ENCODE measurements at regions not wholly inside any gene's neighbourhood (a gene's known extent, or its start where the extent isn't known, plus 50 kb on each side); places are given as distances from the start of the nearest gene placed in this dataset.
A peak's percentile ranks its signal among the peaks of the same experiment; 100 is the strongest.

DNA sequence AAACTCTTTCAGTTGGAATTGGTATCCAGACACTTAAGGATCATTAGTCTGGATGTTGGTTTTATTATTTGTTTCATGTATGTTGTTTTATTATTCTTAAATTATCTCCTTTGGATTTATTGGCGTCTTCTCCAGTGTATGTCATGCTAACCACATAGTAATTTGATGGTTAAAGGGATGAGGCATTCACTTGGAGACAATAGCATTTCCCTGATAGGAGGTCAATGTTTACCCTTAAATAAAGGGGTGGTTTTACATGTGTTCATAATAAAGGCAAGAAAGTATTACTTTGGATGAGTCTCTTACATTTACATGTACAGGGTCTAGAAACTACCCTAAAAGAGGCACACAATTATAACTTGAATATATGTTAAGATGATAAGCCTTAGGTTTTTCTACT lies 51.2 kb upstream of the RNF144B start:
- H3K9me3 ChIP-seq (ENCODE audit: severe bottlenecking): no peaks in the 10 kb centered on the region

DNA sequence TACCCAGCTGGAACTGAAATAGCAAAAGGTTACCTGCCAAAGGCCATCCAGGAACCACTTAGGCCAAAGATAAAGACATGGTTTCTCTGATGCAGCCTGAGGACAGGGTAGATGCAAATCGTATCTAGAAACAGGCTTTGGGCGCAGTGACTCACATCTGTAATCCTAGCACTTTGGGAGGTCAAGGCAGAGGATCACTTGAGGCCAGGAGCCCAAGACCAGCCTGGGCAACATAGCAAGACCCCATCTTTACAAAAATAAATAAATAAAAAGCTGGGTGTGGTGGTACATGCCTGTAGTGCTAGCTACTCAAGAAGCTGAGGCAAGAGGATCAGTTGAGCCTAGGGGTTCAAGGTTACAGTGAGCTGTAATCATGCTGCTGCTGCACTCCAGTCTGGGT lies 52.9 kb upstream of the RNF144B start:
- DNase-seq (ENCODE audit: low spot score): no peak
- no peak for ATAC-seq (ENCODE audit: low read depth)
- Histone ChIP-seq H3K27ac (ENCODE audit: poor library complexity, severe bottlenecking) (no peak overlapping the region), H3K4me3 (ENCODE audit: severe bottlenecking) (no peak overlapping the region), H3K36me3 (ENCODE audit: low read depth) (no peaks in the 10 kb centered on the region), H3K27me3 (ENCODE audit: insufficient read depth, poor library complexity, severe bottlenecking) (no peaks in the 10 kb centered on the region), H3K4me1 (ENCODE audit: insufficient read depth, poor library complexity, severe bottlenecking) (no peaks in the 10 kb centered on the region), H3K9me3 (ENCODE audit: severe bottlenecking) (no peaks in the 10 kb centered on the region)
- TF ChIP-seq, protein P1, sequence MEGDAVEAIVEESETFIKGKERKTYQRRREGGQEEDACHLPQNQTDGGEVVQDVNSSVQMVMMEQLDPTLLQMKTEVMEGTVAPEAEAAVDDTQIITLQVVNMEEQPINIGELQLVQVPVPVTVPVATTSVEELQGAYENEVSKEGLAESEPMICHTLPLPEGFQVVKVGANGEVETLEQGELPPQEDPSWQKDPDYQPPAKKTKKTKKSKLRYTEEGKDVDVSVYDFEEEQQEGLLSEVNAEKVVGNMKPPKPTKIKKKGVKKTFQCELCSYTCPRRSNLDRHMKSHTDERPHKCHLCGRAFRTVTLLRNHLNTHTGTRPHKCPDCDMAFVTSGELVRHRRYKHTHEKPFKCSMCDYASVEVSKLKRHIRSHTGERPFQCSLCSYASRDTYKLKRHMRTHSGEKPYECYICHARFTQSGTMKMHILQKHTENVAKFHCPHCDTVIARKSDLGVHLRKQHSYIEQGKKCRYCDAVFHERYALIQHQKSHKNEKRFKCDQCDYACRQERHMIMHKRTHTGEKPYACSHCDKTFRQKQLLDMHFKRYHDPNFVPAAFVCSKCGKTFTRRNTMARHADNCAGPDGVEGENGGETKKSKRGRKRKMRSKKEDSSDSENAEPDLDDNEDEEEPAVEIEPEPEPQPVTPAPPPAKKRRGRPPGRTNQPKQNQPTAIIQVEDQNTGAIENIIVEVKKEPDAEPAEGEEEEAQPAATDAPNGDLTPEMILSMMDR (IDR thresholded peaks at IDR 0.05; ENCODE audit: poor library complexity, severe bottlenecking): no peak

More for the DNA sequence above, 51.2 kb upstream of the RNF144B start:
- DNase-seq (ENCODE audit: low spot score) (no peak), ATAC-seq (ENCODE audit: low read depth) (no peak)
- no peak overlapping the region for H3K4me3 ChIP-seq (ENCODE audit: severe bottlenecking)
- H3K4me1 ChIP-seq (ENCODE audit: insufficient read depth, poor library complexity, severe bottlenecking): peaks cover 2% of the 10 kb centered on the region
- no peak overlapping the region for H3K27ac ChIP-seq (ENCODE audit: poor library complexity, severe bottlenecking)
- no peaks in the 10 kb centered on the region for H3K36me3 ChIP-seq (ENCODE audit: low read depth)
- TF ChIP-seq, protein P1 (IDR thresholded peaks at IDR 0.05; ENCODE audit: poor library complexity, severe bottlenecking): no peak
- no peaks in the 10 kb centered on the region for H3K27me3 ChIP-seq (ENCODE audit: insufficient read depth, poor library complexity, severe bottlenecking)

- H3K4me1 ChIP-seq (ENCODE audit: insufficient read depth, poor library complexity, severe bottlenecking): peaks cover 19% of the 10 kb centered on the region
- ATAC-seq (ENCODE audit: low read depth) (no peak), DNase-seq (ENCODE audit: low spot score) (no peak)
- H3K9me3 ChIP-seq (ENCODE audit: severe bottlenecking): no peaks in the 10 kb centered on the region
- H3K4me3 ChIP-seq (ENCODE audit: severe bottlenecking): no peak overlapping the region
- TF ChIP-seq, protein P1 (IDR thresholded peaks at IDR 0.05; ENCODE audit: poor library complexity, severe bottlenecking): no peak
- H3K27ac ChIP-seq (ENCODE audit: poor library complexity, severe bottlenecking): no peak overlapping the region
- no peaks in the 10 kb centered on the region for H3K27me3 ChIP-seq (ENCODE audit: insufficient read depth, poor library complexity, severe bottlenecking)
- H3K36me3 ChIP-seq (ENCODE audit: low read depth): no peaks in the 10 kb centered on the region
Measured at GRCh38 chr6:18330548-18331081, 56.5 kb upstream of the RNF144B start.

GRCh38 chr6:18329776-18330175 lies 57.4 kb upstream of the RNF144B start:
- TF ChIP-seq, protein P1 (IDR thresholded peaks at IDR 0.05; ENCODE audit: poor library complexity, severe bottlenecking): no peak
- peaks cover 20% of the 10 kb centered on the region for H3K4me1 ChIP-seq (ENCODE audit: insufficient read depth, poor library complexity, severe bottlenecking)
- H3K27ac ChIP-seq (ENCODE audit: poor library complexity, severe bottlenecking): no peak overlapping the region
- DNase-seq (ENCODE audit: low spot score): no peak
- H3K36me3 ChIP-seq (ENCODE audit: low read depth): no peaks in the 10 kb centered on the region
- no peak for ATAC-seq (ENCODE audit: low read depth)
- H3K4me3 ChIP-seq (ENCODE audit: severe bottlenecking): no peak overlapping the region
- H3K9me3 ChIP-seq (ENCODE audit: severe bottlenecking): no peaks in the 10 kb centered on the region
- H3K27me3 ChIP-seq (ENCODE audit: insufficient read depth, poor library complexity, severe bottlenecking): no peaks in the 10 kb centered on the region

- peak overlapping the region; percentile 23 for H3K27ac ChIP-seq (ENCODE audit: poor library complexity, severe bottlenecking)
Measured at GRCh38 chr6:18328540-18328939, 58.6 kb upstream of the RNF144B start.

More at GRCh38 chr6:18328540-18328939, 58.6 kb upstream of the RNF144B start:
- no peaks in the 10 kb centered on the region for H3K27me3 ChIP-seq (ENCODE audit: insufficient read depth, poor library complexity, severe bottlenecking)
- ATAC-seq (ENCODE audit: low read depth): no peak; the same call in 2 of the 3 replicates
- no peaks in the 10 kb centered on the region for H3K9me3 ChIP-seq (ENCODE audit: severe bottlenecking)
- TF ChIP-seq, protein P1 (IDR thresholded peaks at IDR 0.05; ENCODE audit: poor library complexity, severe bottlenecking): no peak
- peaks cover 20% of the 10 kb centered on the region for H3K4me1 ChIP-seq (ENCODE audit: insufficient read depth, poor library complexity, severe bottlenecking)
- no peak overlapping the region for H3K4me3 ChIP-seq (ENCODE audit: severe bottlenecking)
- no peak for DNase-seq (ENCODE audit: low spot score)
- H3K36me3 ChIP-seq (ENCODE audit: low read depth): no peaks in the 10 kb centered on the region

Measured in RWPE2 (cell line).